ENCODE measurements at regions not wholly inside any gene's neighbourhood (a gene's known extent, or its start where the extent isn't known, plus 50 kb on each side); places are given as distances from the start of the nearest gene placed in this dataset.

GRCh38 chr10:4687397-4687796, 138.6 kb upstream of the AKR1E2 start:
- DNase-seq: no peak

GRCh38 chr10:4686644-4686996, 139.4 kb upstream of the AKR1E2 start:
- DNase-seq: no peak

GRCh38 chr10:4685904-4686643, 139.9 kb upstream of the AKR1E2 start:
- DNase-seq: no peak

DNA sequence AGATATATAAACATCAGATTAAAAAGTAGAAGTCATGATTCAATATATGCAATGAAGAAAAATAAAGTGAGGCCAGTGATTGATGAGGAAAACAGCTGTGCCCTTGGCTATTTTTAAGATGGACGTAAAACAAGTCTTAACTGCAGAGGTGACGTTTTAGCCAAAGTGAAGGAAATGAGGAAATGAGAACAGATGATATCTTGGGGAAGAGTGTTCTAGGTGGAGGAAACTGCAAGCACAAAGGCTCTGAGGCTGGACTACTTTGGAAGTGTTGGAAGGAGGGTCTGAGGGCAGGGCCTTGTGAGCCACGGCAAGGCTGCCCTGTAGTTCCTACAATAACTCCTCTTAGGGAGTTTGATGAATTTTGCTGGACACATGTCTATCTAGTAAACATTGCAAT, 140.5 kb upstream of the AKR1E2 start:
- no peak for DNase-seq

- no peak for DNase-seq
Measured at GRCh38 chr10:4684434-4684833, 141.6 kb upstream of the AKR1E2 start.

DNA sequence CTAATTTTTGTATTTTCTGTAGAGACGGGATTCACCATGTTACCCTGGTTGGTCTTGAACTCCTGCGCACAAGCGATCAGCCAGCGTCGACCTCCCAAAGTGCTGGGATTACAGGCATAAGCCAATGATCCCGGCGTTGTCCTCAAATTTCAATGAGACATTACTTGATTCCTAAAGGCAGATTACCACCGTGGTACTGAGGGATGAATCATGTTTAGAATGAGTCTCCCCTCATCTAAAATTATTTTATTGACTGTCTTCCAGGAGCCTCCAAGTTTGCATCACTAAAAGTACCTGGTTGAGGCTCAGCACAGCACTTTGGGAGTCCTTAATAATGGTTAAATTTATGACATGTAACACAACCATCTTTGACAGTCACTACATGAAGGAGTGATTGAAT, 142.2 kb upstream of the AKR1E2 start:
- no peak for DNase-seq

GRCh38 chr10:4683137-4683536, 142.9 kb upstream of the AKR1E2 start:
- no peak for DNase-seq

- no peak for DNase-seq
Measured at GRCh38 chr10:4678951-4679671, 146.9 kb upstream of the AKR1E2 start.

- DNase-seq: no peak
Measured at GRCh38 chr10:4678023-4678950, 147.7 kb upstream of the AKR1E2 start.

DNA sequence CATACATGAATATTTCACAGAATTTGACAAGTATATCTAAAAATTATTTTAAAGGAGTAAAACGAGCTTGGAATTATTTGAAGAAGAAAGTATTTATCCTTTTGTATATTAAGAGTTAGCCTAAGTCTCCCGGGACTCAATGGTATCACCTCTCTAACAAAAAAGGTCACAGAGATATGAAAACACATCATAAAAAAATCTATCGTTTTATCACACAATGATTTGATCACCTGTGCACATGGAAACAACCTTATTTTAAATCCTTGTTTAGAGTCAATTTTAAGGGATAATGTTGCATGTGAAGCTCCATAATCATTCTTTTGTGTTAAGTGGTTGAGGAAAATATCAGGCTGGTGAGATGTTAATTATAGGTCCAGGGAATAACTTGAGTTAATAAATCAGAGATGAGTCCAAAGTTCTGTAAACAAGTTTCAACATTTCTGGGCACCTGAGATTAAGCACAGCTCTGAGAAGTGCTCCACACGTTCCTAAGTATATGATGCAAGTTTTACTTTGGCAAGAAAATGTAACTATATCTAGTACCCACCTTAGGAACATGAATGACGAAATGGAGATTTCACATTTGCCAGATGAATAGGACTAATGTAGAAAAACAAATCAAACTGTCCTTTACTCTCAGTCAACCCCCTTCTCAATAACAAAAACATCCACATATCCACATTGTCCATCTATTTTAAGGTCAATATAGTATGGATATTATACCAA, 148.5 kb upstream of the AKR1E2 start:
- DNase-seq: no peak

- no peak for DNase-seq
Measured at GRCh38 chr10:4676566-4676965, 149.4 kb upstream of the AKR1E2 start.

DNA sequence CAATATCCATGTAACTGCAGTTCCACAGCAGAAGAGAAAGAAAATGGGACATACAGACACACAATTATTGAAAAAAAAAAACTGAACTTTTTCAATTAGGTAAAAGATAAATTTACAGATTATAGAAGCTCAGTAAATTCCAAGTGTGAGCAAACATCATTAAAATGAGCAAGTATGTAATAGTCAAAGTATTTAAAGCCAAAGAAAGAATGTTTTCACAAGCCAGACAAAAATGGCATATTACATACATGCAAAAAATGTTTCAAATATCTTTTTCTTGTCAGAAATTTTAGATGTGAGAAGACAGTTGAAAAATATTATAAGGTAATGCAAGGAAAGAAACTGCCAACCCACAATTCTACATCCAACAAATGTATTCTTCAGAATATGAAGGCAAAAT, 150.2 kb upstream of the AKR1E2 start:
- DNase-seq: no peak

- no peak for DNase-seq
Measured at GRCh38 chr10:4673279-4674040, 152.5 kb upstream of the AKR1E2 start.

GRCh38 chr10:4672201-4672600, 153.8 kb upstream of the AKR1E2 start:
- no peak for DNase-seq

GRCh38 chr10:4671451-4672145, 154.4 kb upstream of the AKR1E2 start:
- DNase-seq: peak; percentile 17

DNA sequence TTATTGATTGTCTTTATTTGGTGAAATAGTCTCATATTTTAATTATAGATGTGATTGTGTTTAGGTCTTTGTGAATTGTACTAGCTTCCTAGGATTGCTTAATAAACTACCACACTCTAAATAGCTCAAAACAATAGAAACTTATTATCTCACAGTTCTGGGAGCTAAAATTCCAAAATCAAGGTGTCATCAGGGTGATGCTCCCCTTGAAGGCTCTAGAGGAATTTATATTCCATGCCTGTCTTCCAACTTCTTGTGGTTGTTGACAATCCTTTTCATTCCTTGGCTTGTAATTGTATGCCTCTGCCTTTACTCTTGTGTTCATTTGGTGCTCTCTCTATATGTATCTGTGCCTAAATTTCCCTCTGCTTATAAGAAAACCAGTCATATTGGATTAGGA, 155.3 kb upstream of the AKR1E2 start:
- DNase-seq: no peak

DNA sequence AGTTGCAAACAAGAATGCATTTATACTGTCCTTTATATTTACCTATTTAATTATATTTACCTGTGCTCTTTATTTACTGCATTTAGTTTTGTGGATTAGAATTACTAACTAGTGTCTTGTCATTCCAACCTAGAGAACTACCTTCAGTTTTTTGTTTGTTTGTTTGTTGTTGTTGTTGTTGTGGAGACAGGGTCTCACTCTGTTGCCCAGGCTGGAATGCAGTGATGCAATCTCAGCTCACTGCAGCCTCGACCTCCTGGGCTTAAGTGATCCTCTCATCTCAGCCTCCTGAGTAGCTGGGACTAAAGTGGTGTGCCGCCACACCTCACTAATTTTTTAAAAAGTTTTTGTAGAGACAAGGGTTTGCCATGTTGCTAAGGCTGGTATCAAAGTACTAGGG, 156.4 kb upstream of the AKR1E2 start:
- no peak for DNase-seq

GRCh38 chr10:4663162-4663992, 162.6 kb upstream of the AKR1E2 start:
- peak; percentile 83 for DNase-seq

- no peak for DNase-seq
Measured at GRCh38 chr10:4662576-4663161, 163.3 kb upstream of the AKR1E2 start.

Data from NCI-H526 treated with DMSO at 0.1 percent for 48 hours (cell line).